Ascending aorta (tissue), 2 donors: ENCODE measurements at regions not wholly inside any gene's neighbourhood (a gene's known extent, or its start where the extent isn't known, plus 50 kb on each side); places are given as distances from the start of the nearest gene placed in this dataset.

Experiments
- DNase-seq, 2 donors: peaks; one replicate each; pipeline ENCODE4 v3.0.0-alpha.2; 2019; ENCODE audit warnings: low spot score in 2 of 2
- H3K27ac ChIP-seq, 2 donors: fragments of 200-600 bp; sonication (generic); one replicate each; pipeline ENCODE4 v1.5.1; 2016 to 2017; ENCODE audit warnings: mild to moderate bottlenecking in 1 of 2
- H3K27me3 ChIP-seq: fragments of 200-600 bp; sonication (generic); one replicate; pipeline ENCODE4 v1.5.1; 2017
- H3K36me3 ChIP-seq, 2 donors: fragments of 200-600 bp; sonication (generic); one replicate each; pipeline ENCODE4 v1.5.1; 2016
- H3K4me1 ChIP-seq, 2 donors: fragments of 200-600 bp; sonication (generic); one replicate each; pipeline ENCODE4 v1.5.1; 2016 to 2017; ENCODE audit warnings: mild to moderate bottlenecking in 1 of 2
- H3K4me3 ChIP-seq, 2 donors: fragments of 200-600 bp; sonication (generic); one replicate each; pipeline ENCODE4 v1.5.1; 2016 to 2017; ENCODE audit warnings: mild to moderate bottlenecking in 1 of 2
- H3K9me3 ChIP-seq, 2 donors: fragments of 200-600 bp; sonication (generic); one replicate each; pipeline ENCODE4 v1.5.1; 2016
- intact Hi-C: fragments of 100-400 bp; cut with DNase I; formaldehyde crosslinking; loops from one replicate; pipeline ENCODE4 v1.15.1; 2023
- TF ChIP-seq, protein P1 (sequence below), 3 experiments: fragments of 200-600 bp in 2 of 3; fragments of 450-650 bp in 1 of 3; sonication (generic) in 2 of 3; IDR thresholded peaks; one replicate each; pipeline ENCODE4 v1.5.1; 2016 to 2019; ENCODE audit warnings: antibody characterized with exemption in 3 of 3, mild to moderate bottlenecking in 1 of 3, moderate library complexity in 1 of 3

GRCh38 chr6:40037271-40037670 lies 103.0 kb upstream of the MOCS1 start:
- Histone ChIP-seq H3K4me3 (no peak overlapping the region), H3K36me3 (no peaks in the 10 kb centered on the region), H3K9me3 (no peaks in the 10 kb centered on the region), H3K4me1 (no peaks in the 10 kb centered on the region), H3K27me3 (no peaks in the 10 kb centered on the region), H3K27ac (no peak overlapping the region)
- no peak for DNase-seq
- intact Hi-C loops: no loop called here
- TF ChIP-seq, protein P1, sequence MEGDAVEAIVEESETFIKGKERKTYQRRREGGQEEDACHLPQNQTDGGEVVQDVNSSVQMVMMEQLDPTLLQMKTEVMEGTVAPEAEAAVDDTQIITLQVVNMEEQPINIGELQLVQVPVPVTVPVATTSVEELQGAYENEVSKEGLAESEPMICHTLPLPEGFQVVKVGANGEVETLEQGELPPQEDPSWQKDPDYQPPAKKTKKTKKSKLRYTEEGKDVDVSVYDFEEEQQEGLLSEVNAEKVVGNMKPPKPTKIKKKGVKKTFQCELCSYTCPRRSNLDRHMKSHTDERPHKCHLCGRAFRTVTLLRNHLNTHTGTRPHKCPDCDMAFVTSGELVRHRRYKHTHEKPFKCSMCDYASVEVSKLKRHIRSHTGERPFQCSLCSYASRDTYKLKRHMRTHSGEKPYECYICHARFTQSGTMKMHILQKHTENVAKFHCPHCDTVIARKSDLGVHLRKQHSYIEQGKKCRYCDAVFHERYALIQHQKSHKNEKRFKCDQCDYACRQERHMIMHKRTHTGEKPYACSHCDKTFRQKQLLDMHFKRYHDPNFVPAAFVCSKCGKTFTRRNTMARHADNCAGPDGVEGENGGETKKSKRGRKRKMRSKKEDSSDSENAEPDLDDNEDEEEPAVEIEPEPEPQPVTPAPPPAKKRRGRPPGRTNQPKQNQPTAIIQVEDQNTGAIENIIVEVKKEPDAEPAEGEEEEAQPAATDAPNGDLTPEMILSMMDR (IDR thresholded peaks at IDR 0.05): no peak

GRCh38 chr6:40036186-40036585 lies 101.9 kb upstream of the MOCS1 start:
- intact Hi-C loops: no loop called here
- Histone ChIP-seq H3K4me1 (no peaks in the 10 kb centered on the region), H3K27me3 (no peaks in the 10 kb centered on the region), H3K4me3 (no peak overlapping the region), H3K9me3 (no peaks in the 10 kb centered on the region), H3K27ac (no peak overlapping the region), H3K36me3 (no peaks in the 10 kb centered on the region)
- TF ChIP-seq, protein P1 (IDR thresholded peaks at IDR 0.05): no peak
- no peak for DNase-seq

- TF ChIP-seq, protein P1 (IDR thresholded peaks at IDR 0.05): no peak
- no peak overlapping the region for H3K27ac ChIP-seq
- no peaks in the 10 kb centered on the region for H3K27me3 ChIP-seq
- no peaks in the 10 kb centered on the region for H3K4me1 ChIP-seq
- intact Hi-C loops: no loop called here
- DNase-seq: no peak
- no peaks in the 10 kb centered on the region for H3K36me3 ChIP-seq
- no peak overlapping the region for H3K4me3 ChIP-seq
- H3K9me3 ChIP-seq: no peaks in the 10 kb centered on the region
Measured at GRCh38 chr6:40028449-40028848, 94.2 kb upstream of the MOCS1 start.

- H3K27ac ChIP-seq: no peak overlapping the region
- H3K36me3 ChIP-seq: no peaks in the 10 kb centered on the region
- H3K4me1 ChIP-seq: no peaks in the 10 kb centered on the region
- H3K9me3 ChIP-seq: peaks cover 0 to 8% of the 10 kb centered on the region in 2 donors
- intact Hi-C loops: no loop called here
- H3K4me3 ChIP-seq: no peak overlapping the region
- DNase-seq: no peak
- TF ChIP-seq, protein P1 (IDR thresholded peaks at IDR 0.05): no peak
- H3K27me3 ChIP-seq: no peaks in the 10 kb centered on the region
Measured at GRCh38 chr6:40022867-40023266, 88.6 kb upstream of the MOCS1 start.

- TF ChIP-seq, protein P1 (IDR thresholded peaks at IDR 0.05): no peak
Measured at GRCh38 chr6:40020166-40020565, 85.9 kb upstream of the MOCS1 start.

GRCh38 chr6:40015530-40015929 lies 81.3 kb upstream of the MOCS1 start:
- no peak overlapping the region for H3K27ac ChIP-seq
- intact Hi-C loops: no loop called here
- no peak overlapping the region for H3K4me3 ChIP-seq
- H3K9me3 ChIP-seq: peaks cover 4 to 8% of the 10 kb centered on the region in 2 donors
- H3K36me3 ChIP-seq: no peaks in the 10 kb centered on the region
- TF ChIP-seq, protein P1 (IDR thresholded peaks at IDR 0.05): no peak
- H3K4me1 ChIP-seq: no peaks in the 10 kb centered on the region
- DNase-seq: no peak
- H3K27me3 ChIP-seq: no peaks in the 10 kb centered on the region

More at GRCh38 chr6:40020166-40020565, 85.9 kb upstream of the MOCS1 start:
- intact Hi-C loops: no loop called here
- Histone ChIP-seq H3K4me3 (no peak overlapping the region), H3K27ac (no peak overlapping the region), H3K36me3 (no peaks in the 10 kb centered on the region), H3K27me3 (no peaks in the 10 kb centered on the region), H3K4me1 (no peaks in the 10 kb centered on the region), H3K9me3 (peaks cover 4 to 8% of the 10 kb centered on the region in 2 donors)
- no peak for DNase-seq
